GM18907 (cell line): ENCODE measurements at regions not wholly inside any gene's neighbourhood (a gene's known extent, or its start where the extent isn't known, plus 50 kb on each side); places are given as distances from the start of the nearest gene placed in this dataset.

ENCODE experiments used
- ATAC-seq: cut with Tn5 transposase; IDR thresholded peaks from one replicate; pipeline ENCODE4 v1.9.1; 2021; ENCODE audit warnings: mild to moderate bottlenecking, moderate library complexity; ENCODE audit not compliant: unreplicated experiment

GRCh38 chr12:24561411-24561871 is 387.5 kb downstream of the BCAT1 start:
- no peak for ATAC-seq

- ATAC-seq, result no peak
These were observed 388.1 kb downstream of the BCAT1 start for GRCh38 chr12:24560831-24561271.

GRCh38 chr12:24560192-24560775 is 388.6 kb downstream of the BCAT1 start:
- ATAC-seq, result no peak

GRCh38 chr12:24557738-24558137 is 391.2 kb downstream of the BCAT1 start:
- no peak for ATAC-seq

- no peak for ATAC-seq
These were observed 393.2 kb downstream of the BCAT1 start for GRCh38 chr12:24555730-24556129.

- no peak for ATAC-seq
These were observed 394.1 kb downstream of the BCAT1 start for GRCh38 chr12:24554612-24555295.

GRCh38 chr12:24553259-24553658 is 395.6 kb downstream of the BCAT1 start:
- ATAC-seq, result no peak

GRCh38 chr12:24551163-24551786 is 397.6 kb downstream of the BCAT1 start:
- ATAC-seq, result no peak

GRCh38 chr12:24550609-24551008 is 398.3 kb downstream of the BCAT1 start:
- ATAC-seq, result no peak

GRCh38 chr12:24546661-24547060 is 402.2 kb downstream of the BCAT1 start:
- ATAC-seq, result no peak

GRCh38 chr12:24546084-24546483 is 402.8 kb downstream of the BCAT1 start:
- no peak for ATAC-seq

GRCh38 chr12:24544368-24544767 is 404.5 kb downstream of the BCAT1 start:
- ATAC-seq, result no peak

GRCh38 chr12:24541193-24541871 is 407.6 kb downstream of the BCAT1 start:
- ATAC-seq, result no peak

- no peak for ATAC-seq
These were observed 409.3 kb downstream of the BCAT1 start for GRCh38 chr12:24539646-24540045.

- ATAC-seq, result no peak
These were observed 411.6 kb downstream of the BCAT1 start for GRCh38 chr12:24537083-24537860.

GRCh38 chr12:24535334-24536069 is 413.4 kb downstream of the BCAT1 start:
- no peak for ATAC-seq

GRCh38 chr12:24534622-24535021 is 414.3 kb downstream of the BCAT1 start:
- ATAC-seq, result no peak

- no peak for ATAC-seq
These were observed 415.1 kb downstream of the BCAT1 start for GRCh38 chr12:24533716-24534352.

- ATAC-seq, result no peak
These were observed 418.2 kb downstream of the BCAT1 start for GRCh38 chr12:24530689-24531088.

- no peak for ATAC-seq
These were observed 421.8 kb downstream of the BCAT1 start for GRCh38 chr12:24527102-24527501.
